HepG2 (cell line): ENCODE measurements at regions not wholly inside any gene's neighbourhood (a gene's known extent, or its start where the extent isn't known, plus 50 kb on each side); places are given as distances from the start of the nearest gene placed in this dataset.
A peak's percentile ranks its signal among the peaks of the same experiment; 100 is the strongest.

Experiments used
- ATAC-seq: fragments of 200-7000 bp; cut with Tn5 transposase; 3 replicates; pipeline ENCODE4 v1.9.1; 2020; ENCODE audit warnings: mild to moderate bottlenecking, moderate library complexity
- BruUV-seq: library from RNA; stranded (reverse); fragments of 400-500 nt; replicated peaks from 2 replicates; lab custom pipeline; 2021; lab: Mats Ljungman, UMichigan
- CTCF ChIA-PET: fragments of 300-600 bp; formaldehyde crosslinking; extraction: SDS; loops from one replicate; lab custom pipeline; 2021; ENCODE audit warnings: low total read pairs, inconsistent platforms, low intra/inter-chr PET ratio; lab: Yijun Ruan, JAX
- POLR2A ChIA-PET: fragments of 350-600 bp; sonication (Branson Sonifier 250); formaldehyde crosslinking; loops from one replicate; lab custom pipeline; 2020; ENCODE audit warnings: antibody characterized with exemption, inconsistent platforms; lab: Yijun Ruan, JAX
- DNase-seq: peaks from one replicate; pipeline ENCODE4 v3.0.0-alpha.2; 2015; ENCODE audit warnings: low spot score
- FAIRE-seq: peaks from 3 replicates; lab custom pipeline; 2011; peaks lifted over from hg19 to GRCh38; lab: Jason Lieb, UNC
- H2AFZ ChIP-seq: one replicate; pipeline ENCODE4 v1.6.1; 2011; ENCODE audit warnings: low read length, inconsistent platforms
- H3K27ac ChIP-seq: fragments of 300-600 bp; 3 replicates; pipeline ENCODE4 v1.8.0; 2011; ENCODE audit warnings: mixed run types, mild to moderate bottlenecking, mixed read lengths, low read length, inconsistent platforms; ENCODE audit not compliant: insufficient read depth; ENCODE audit errors: extremely low read length
- H3K27me3 ChIP-seq, 2 experiments: fragments of 200-600 bp in 1 of 2; 2 replicates in 1 of 2; 3 replicates in 1 of 2; pipeline versions ENCODE4 v1.6.0 to v1.8.0; 2011; ENCODE audit warnings: low read length in 2 of 2, mild to moderate bottlenecking in 2 of 2, moderate library complexity in 2 of 2, inconsistent platforms in 1 of 2; ENCODE audit not compliant: insufficient read depth in 2 of 2, control insufficient read depth in 1 of 2
- H3K36me3 ChIP-seq, 2 experiments: fragments of 200-600 bp in 1 of 2; replicated peaks in 1 of 2; 2 replicates in 1 of 2; 3 replicates in 1 of 2; pipeline versions ENCODE4 v1.5.1 to v1.8.0; 2011; ENCODE audit warnings: low read length in 2 of 2, inconsistent platforms in 1 of 2; ENCODE audit not compliant: insufficient read depth in 2 of 2, control insufficient read depth in 1 of 2
- H3K4me1 ChIP-seq: 2 replicates; pipeline ENCODE4 v1.5.1; 2012; ENCODE audit warnings: low read length, inconsistent platforms; ENCODE audit not compliant: insufficient read depth
- H3K4me2 ChIP-seq: 2 replicates; pipeline ENCODE4 v1.6.0; 2011; ENCODE audit warnings: low read depth, low read length, inconsistent platforms
- H3K4me3 ChIP-seq, 3 experiments: fragments of 200-600 bp in 1 of 3; sonication (generic), shearing (Covaris generic) in 1 of 3; replicated peaks in 1 of 3; 2 replicates each; pipeline ENCODE4 v1.5.1; 2011 to 2016; ENCODE audit warnings: low read length in 3 of 3, inconsistent platforms in 2 of 3, low read depth in 2 of 3, mild to moderate bottlenecking in 2 of 3, control low read depth in 1 of 3, mixed read lengths in 1 of 3; ENCODE audit not compliant: insufficient read depth in 1 of 3
- H3K79me2 ChIP-seq: one replicate; pipeline ENCODE4 v1.6.1; 2011; ENCODE audit warnings: low read length, inconsistent platforms; ENCODE audit not compliant: insufficient read depth
- H3K9ac ChIP-seq: 2 replicates; pipeline ENCODE4 v1.6.0; 2011; ENCODE audit warnings: mild to moderate bottlenecking, low read depth, low read length, inconsistent platforms; ENCODE audit not compliant: insufficient read depth
- H3K9me3 ChIP-seq: 2 replicates; pipeline ENCODE4 v1.5.1; 2012; ENCODE audit warnings: mild to moderate bottlenecking, low read length
- H4K20me1 ChIP-seq: 2 replicates; pipeline ENCODE4 v1.6.0; 2011; ENCODE audit warnings: inconsistent platforms, mild to moderate bottlenecking, low read length, moderate library complexity; ENCODE audit not compliant: insufficient read depth
- CBX1 ChIP-seq: IDR thresholded peaks from one replicate; pipeline ENCODE4 v1.6.1; 2016; ENCODE audit warnings: antibody characterized with exemption, low read depth
- CEBPB ChIP-seq: IDR thresholded peaks from 2 replicates; pipeline ENCODE4 v1.6.1; 2011; ENCODE audit warnings: low read depth, low read length, improper control_type of control experiment, borderline replicate concordance
- CEBPG ChIP-seq: IDR thresholded peaks from 2 replicates; pipeline ENCODE4 v1.6.1; 2016
- CHD2 ChIP-seq: IDR thresholded peaks from 2 replicates; pipeline ENCODE4 v1.6.1; 2011; ENCODE audit warnings: low read depth, low read length, improper control_type of control experiment
- DMAP1 ChIP-seq: IDR thresholded peaks from 2 replicates; pipeline ENCODE4 v1.6.1; 2016
- KLF13 ChIP-seq: sonication (generic); formaldehyde crosslinking; IDR thresholded peaks from 2 replicates; pipeline ENCODE4 v1.4.0; 2020; ENCODE audit warnings: mild to moderate bottlenecking, missing genetic modification reagents
- MLLT10 ChIP-seq: sonication (generic); formaldehyde crosslinking; IDR thresholded peaks from 2 replicates; pipeline ENCODE4 v1.4.0; 2020; ENCODE audit warnings: missing genetic modification reagents
- NKX3-1 ChIP-seq: sonication (generic); formaldehyde crosslinking; IDR thresholded peaks from 2 replicates; pipeline ENCODE4 v1.5.0; 2020; ENCODE audit warnings: missing genetic modification reagents
- RORA ChIP-seq: sonication (generic); formaldehyde crosslinking; IDR thresholded peaks from 2 replicates; pipeline ENCODE4 v1.5.0; 2020; ENCODE audit warnings: mild to moderate bottlenecking, missing genetic modification reagents, moderate library complexity
- TCF7 ChIP-seq: sonication (generic); IDR thresholded peaks from 2 replicates; pipeline ENCODE4 v1.6.1; 2016; ENCODE audit warnings: antibody characterized with exemption, low read depth
- TOPORS ChIP-seq: sonication (generic); formaldehyde crosslinking; IDR thresholded peaks from 2 replicates; pipeline ENCODE4 v1.8.0; 2023; ENCODE audit warnings: mild to moderate bottlenecking, missing genetic modification reagents
- ZNF205 ChIP-seq: IDR thresholded peaks from 2 replicates; pipeline ENCODE4 v1.6.1; 2018; ENCODE audit warnings: missing biosample characterization, missing genetic modification reagents
- ZNF543 ChIP-seq: sonication (generic); formaldehyde crosslinking; IDR thresholded peaks from 2 replicates; pipeline ENCODE4 v1.4.0; 2020; ENCODE audit warnings: mild to moderate bottlenecking, missing genetic modification reagents
- ZNF891 ChIP-seq: sonication (generic); formaldehyde crosslinking; IDR thresholded peaks from 2 replicates; pipeline ENCODE4 v1.5.0; 2020; ENCODE audit warnings: mild to moderate bottlenecking, missing genetic modification reagents
- WGBS: methylation state at CpG from one replicate; pipeline ENCODE4 v1.1.6; 2017; ENCODE audit warnings: low lambda C conversion rate; 5-methylcytosine and 5-hydroxymethylcytosine counted together
- in situ Hi-C: cut with HindIII; loops from 2 replicates; pipeline ENCODE4 v1.10.0; 2017; ENCODE audit warnings: low pct_unique_long_range_greater_than_20kb; ENCODE audit not compliant: extremely low pct_ligation_motif_present
- intact Hi-C: fragments of 100-400 bp; cut with micrococcal nuclease; formaldehyde crosslinking; loops from one replicate; pipeline ENCODE4 v1.10.0; 2022; ENCODE audit not compliant: unreplicated experiment
- TF ChIP-seq, protein P1 (sequence below): IDR thresholded peaks from 2 replicates; pipeline ENCODE4 v1.6.1; 2016; ENCODE audit warnings: missing genetic modification reagents, missing compliant biosample characterization
- TF ChIP-seq, protein P2 (sequence below): sonication (generic); formaldehyde crosslinking; IDR thresholded peaks from 2 replicates; pipeline ENCODE4 v1.4.0; 2020; ENCODE audit warnings: low read depth, mild to moderate bottlenecking, missing genetic modification reagents
- TF ChIP-seq, protein P3 (sequence below): sonication (generic); formaldehyde crosslinking; conservative IDR thresholded peaks from 2 replicates; pipeline ENCODE4 v1.8.1; 2023; ENCODE audit warnings: missing genetic modification reagents
- TF ChIP-seq, protein P4 (sequence below): sonication (generic); formaldehyde crosslinking; IDR thresholded peaks from 2 replicates; pipeline ENCODE4 v1.8.0; 2022; ENCODE audit warnings: mild to moderate bottlenecking, missing genetic modification reagents, moderate library complexity

DNA sequence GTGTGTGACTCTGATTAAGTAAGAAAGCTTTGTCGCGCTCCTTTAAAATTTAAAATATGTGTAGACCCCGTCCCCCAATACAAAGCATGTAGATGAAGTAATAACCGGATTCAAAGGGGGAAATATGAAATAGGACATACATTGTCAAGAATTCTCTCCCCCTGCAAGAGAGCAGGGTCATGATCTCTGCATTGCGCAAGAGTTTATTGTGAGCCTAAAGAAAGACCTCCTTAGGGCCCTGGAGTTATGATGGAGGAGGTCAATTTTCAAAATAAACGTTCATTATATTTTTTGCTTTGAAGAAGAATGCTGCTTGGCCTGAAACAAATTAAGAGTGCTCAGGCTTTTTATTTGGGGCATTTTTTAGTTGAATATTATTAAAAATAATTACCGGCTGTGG, 235.0 kb downstream of the SHOX2 start:
- no peaks in the 10 kb centered on the region for H3K4me1 ChIP-seq
- DNase-seq: no peak
- no peak for FAIRE-seq
- no peak for ATAC-seq
- BruUV-seq: no TSS peak
- 42% methylated on average over 7 of the region's 7 CpGs for WGBS
- H4K20me1 ChIP-seq: no peaks in the 10 kb centered on the region
- in situ Hi-C loops: no loop called here
- no peak overlapping the region for H3K4me2 ChIP-seq
- H2AFZ ChIP-seq: no peak overlapping the region
- no peak overlapping the region for H3K27ac ChIP-seq
- no peak overlapping the region for H3K4me3 ChIP-seq
- H3K9ac ChIP-seq: no peak overlapping the region
- intact Hi-C loops: no loop called here
- CTCF ChIA-PET: no interaction called here
- H3K36me3 ChIP-seq: no peaks in the 10 kb centered on the region
- H3K27me3 ChIP-seq: no peaks in the 10 kb centered on the region
- no peaks in the 10 kb centered on the region for H3K9me3 ChIP-seq
- no peak for TF ChIP-seq CHD2
- 0 out of 2 replicates have a peak, but pooled peaks have one; percentile 21 for TF ChIP-seq CEBPG (CRISPR knock-in tag)
- peak; percentile 83 for TF ChIP-seq CEBPB
- TF ChIP-seq TOPORS (CRISPR knock-in tag): no peak
- TF ChIP-seq, all 625 proteins: peak for 2
- H3K79me2 ChIP-seq: no peaks in the 10 kb centered on the region
- POLR2A ChIA-PET: no interaction called here

DNA sequence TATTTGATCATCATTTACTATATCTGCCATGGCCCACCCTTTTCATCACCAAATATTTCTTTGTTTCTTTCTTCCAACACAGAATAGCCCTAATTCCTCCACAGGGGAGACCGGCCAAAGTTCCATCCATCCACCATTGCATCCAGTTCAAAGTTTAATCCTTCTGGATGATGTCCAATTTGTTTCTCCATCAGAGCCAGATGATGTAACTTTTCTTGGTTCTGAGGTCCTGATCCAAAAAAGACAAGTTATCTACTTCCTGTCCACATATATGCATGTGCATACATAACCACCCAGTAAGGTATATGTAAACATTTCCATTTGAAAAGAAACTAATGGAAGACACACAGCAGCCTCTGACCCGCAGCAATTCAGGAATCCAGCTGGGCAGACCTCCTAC, 237.3 kb downstream of the SHOX2 start:
- no peak for FAIRE-seq
- Histone ChIP-seq H2AFZ (no peak overlapping the region), H3K9ac (no peak overlapping the region), H3K9me3 (no peaks in the 10 kb centered on the region), H3K36me3 (no peaks in the 10 kb centered on the region), H3K27me3 (no peaks in the 10 kb centered on the region), H3K79me2 (no peaks in the 10 kb centered on the region), H4K20me1 (no peaks in the 10 kb centered on the region), H3K4me2 (no peak overlapping the region), H3K27ac (no peak overlapping the region), H3K4me1 (no peaks in the 10 kb centered on the region), H3K4me3 (no peak overlapping the region)
- no peak for DNase-seq
- in situ Hi-C loops: loop anchor here (10.0 kb wide), 3 partner anchors 446 to 666 kb away; no protein-coding TSS in a partner anchor
- 2% methylated on average over 2 of the region's 2 CpGs for WGBS
- BruUV-seq: no TSS peak
- ChIA-PET CTCF (no interaction called here), POLR2A (no interaction called here)
- intact Hi-C loops: no loop called here
- no peak for ATAC-seq
- TF ChIP-seq ZNF543 (CRISPR knock-in tag): no peak
- no peak for TF ChIP-seq ZNF891 (CRISPR knock-in tag)
- TF ChIP-seq, protein P1, sequence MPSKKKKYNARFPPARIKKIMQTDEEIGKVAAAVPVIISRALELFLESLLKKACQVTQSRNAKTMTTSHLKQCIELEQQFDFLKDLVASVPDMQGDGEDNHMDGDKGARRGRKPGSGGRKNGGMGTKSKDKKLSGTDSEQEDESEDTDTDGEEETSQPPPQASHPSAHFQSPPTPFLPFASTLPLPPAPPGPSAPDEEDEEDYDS (CRISPR knock-in tag): no peak
- TF ChIP-seq, protein P2, sequence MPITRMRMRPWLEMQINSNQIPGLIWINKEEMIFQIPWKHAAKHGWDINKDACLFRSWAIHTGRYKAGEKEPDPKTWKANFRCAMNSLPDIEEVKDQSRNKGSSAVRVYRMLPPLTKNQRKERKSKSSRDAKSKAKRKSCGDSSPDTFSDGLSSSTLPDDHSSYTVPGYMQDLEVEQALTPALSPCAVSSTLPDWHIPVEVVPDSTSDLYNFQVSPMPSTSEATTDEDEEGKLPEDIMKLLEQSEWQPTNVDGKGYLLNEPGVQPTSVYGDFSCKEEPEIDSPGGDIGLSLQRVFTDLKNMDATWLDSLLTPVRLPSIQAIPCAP (CRISPR knock-in tag): no peak
- TF ChIP-seq NKX3-1 (CRISPR knock-in tag): no peak
- no peak for TF ChIP-seq KLF13 (CRISPR knock-in tag)
- no peak for TF ChIP-seq DMAP1 (CRISPR knock-in tag)
- no peak for TF ChIP-seq MLLT10 (CRISPR knock-in tag)
- no peak for TF ChIP-seq CBX1
- no peak for TF ChIP-seq TCF7
- TF ChIP-seq, protein P3, sequence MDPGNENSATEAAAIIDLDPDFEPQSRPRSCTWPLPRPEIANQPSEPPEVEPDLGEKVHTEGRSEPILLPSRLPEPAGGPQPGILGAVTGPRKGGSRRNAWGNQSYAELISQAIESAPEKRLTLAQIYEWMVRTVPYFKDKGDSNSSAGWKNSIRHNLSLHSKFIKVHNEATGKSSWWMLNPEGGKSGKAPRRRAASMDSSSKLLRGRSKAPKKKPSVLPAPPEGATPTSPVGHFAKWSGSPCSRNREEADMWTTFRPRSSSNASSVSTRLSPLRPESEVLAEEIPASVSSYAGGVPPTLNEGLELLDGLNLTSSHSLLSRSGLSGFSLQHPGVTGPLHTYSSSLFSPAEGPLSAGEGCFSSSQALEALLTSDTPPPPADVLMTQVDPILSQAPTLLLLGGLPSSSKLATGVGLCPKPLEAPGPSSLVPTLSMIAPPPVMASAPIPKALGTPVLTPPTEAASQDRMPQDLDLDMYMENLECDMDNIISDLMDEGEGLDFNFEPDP (CRISPR knock-in tag): no peak
- TF ChIP-seq, protein P4, sequence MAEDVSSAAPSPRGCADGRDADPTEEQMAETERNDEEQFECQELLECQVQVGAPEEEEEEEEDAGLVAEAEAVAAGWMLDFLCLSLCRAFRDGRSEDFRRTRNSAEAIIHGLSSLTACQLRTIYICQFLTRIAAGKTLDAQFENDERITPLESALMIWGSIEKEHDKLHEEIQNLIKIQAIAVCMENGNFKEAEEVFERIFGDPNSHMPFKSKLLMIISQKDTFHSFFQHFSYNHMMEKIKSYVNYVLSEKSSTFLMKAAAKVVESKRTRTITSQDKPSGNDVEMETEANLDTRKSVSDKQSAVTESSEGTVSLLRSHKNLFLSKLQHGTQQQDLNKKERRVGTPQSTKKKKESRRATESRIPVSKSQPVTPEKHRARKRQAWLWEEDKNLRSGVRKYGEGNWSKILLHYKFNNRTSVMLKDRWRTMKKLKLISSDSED: no peak
- no peak for TF ChIP-seq ZNF205 (CRISPR knock-in tag)
- TF ChIP-seq RORA (CRISPR knock-in tag): no peak
